GM19324 (cell line): ENCODE measurements at regions not wholly inside any gene's neighbourhood (a gene's known extent, or its start where the extent isn't known, plus 50 kb on each side); places are given as distances from the start of the nearest gene placed in this dataset.

Source experiments
- ATAC-seq: cut with Tn5 transposase; IDR thresholded peaks from one replicate; pipeline ENCODE4 v1.9.1; 2021; ENCODE audit warnings: mild to moderate bottlenecking, moderate library complexity; ENCODE audit not compliant: unreplicated experiment, low FRiP score

DNA sequence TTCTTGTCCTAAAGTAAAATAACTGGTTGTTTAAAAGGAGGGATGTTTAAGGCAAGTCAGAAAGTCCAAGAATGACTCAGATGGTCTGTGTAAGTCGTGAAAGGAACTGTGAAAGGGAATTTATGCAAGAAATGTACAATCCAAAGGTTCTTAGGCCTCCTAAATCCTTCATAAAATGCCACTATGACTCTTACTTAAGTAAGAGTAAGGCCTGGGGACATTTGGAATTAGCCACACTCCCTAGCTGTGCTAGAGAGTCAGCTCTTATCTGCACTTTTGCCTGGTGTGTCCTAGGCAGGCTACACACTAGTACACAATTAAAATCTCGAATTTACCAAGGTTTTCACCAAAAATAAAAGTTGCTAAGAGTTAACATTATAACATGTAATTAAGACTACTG lies 686.9 kb downstream of the UQCRFS1 start:
- ATAC-seq: no peak

DNA sequence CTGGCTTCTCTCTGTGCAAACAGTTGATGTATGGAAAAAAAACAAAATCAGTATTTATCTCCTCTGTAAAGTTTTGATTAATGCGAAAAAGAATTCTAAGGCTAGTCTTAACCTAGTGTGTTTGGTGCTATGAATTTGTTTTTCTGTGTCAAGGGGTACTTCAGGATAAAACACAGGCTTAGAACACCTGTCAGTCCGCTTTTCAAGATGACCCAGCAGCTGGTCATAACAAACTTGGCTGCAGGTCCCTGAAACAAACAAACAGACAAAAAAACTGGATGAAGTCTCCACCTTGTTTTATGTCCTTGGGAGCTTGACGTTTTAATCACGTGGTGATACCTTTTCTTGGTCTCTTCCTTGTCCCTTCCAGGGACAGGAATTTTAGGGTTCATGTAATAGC lies 689.3 kb downstream of the UQCRFS1 start:
- no peak for ATAC-seq

DNA sequence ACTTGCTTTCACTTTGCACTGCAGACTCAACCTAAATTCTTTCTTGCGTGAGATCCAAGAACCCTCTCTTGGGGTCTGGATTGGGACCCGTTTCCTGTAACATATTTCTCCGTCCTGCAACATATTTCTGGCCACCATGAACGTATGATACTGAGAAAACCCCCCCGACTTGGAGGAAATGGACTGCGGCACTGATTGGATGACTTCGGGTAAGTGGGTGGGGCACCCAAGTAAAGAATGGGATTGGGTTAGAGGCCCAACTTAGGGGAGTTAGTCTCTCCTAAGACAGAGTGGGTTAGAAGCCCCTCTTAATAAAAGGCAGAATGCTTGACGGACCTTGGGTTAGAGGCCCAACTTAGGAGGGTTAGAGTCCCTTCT lies 690.4 kb downstream of the UQCRFS1 start:
- no peak for ATAC-seq

DNA sequence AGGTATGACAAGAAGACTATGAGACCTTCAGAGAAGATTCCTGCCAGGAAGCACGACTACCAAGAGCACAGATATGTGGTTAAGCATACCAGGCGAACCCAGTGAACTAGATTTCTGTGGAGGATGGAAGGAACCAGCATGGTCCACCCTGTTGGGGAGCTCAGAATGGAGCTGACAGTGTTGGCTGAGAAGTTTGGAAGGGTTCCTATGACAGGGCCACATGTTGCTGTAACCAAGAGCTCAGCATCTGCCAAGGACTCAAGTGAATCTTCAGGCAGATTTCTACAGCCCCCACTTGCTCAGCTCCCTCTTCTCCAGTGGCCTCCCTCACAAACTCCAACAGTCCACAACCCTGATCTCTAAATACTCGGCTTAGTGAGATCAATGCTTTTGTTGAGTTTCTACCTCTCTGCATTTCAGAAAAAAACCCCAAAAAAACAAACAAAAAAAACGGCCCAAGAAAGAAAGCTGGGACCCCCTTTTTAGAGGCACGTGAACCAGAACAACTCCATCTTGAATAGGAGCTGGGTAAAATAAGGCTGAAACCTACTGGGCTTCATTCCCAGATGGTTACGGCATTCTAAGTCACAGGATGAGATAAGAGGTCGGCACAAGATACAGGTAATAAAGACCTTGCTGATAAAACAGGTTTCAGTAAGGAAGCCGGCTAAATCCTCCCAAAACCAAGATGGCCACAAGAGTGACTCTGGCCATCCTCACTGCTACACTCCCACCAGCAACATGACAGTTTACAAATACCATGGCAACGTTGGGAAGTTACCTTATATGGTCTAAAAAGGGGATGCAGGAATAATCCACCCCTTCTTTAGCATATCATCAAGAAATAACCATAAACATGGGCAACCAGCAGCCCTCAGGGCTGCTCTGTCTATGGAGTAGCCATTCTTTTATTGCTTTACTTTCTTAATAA lies 691.1 kb downstream of the UQCRFS1 start:
- ATAC-seq: no peak

DNA sequence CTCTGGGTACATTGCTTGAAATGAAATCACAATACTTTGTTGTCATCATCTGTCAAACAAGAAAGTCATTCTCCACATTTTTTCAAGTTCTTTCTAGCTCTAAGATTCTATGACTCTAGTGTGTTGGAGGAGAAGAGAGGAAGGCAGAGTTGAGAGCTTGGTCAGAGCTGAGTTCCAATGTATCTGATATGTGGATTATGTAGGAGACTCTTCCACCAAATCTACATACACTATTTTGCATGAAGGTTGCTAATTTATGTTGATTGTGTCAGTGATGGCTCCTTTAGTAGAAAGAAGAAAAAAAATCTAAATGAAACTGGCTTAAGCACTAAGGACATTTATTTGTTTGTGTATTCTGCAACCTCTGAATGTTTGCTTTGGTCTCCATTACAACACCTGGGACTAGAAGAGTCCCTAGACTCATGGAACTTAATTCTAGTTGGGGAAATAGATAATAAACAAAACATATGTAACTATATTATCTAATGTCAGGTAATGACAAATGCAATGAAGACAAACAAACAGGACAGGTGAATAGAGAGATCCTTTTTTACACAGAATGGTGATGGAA lies 691.9 kb downstream of the UQCRFS1 start:
- no peak for ATAC-seq

DNA sequence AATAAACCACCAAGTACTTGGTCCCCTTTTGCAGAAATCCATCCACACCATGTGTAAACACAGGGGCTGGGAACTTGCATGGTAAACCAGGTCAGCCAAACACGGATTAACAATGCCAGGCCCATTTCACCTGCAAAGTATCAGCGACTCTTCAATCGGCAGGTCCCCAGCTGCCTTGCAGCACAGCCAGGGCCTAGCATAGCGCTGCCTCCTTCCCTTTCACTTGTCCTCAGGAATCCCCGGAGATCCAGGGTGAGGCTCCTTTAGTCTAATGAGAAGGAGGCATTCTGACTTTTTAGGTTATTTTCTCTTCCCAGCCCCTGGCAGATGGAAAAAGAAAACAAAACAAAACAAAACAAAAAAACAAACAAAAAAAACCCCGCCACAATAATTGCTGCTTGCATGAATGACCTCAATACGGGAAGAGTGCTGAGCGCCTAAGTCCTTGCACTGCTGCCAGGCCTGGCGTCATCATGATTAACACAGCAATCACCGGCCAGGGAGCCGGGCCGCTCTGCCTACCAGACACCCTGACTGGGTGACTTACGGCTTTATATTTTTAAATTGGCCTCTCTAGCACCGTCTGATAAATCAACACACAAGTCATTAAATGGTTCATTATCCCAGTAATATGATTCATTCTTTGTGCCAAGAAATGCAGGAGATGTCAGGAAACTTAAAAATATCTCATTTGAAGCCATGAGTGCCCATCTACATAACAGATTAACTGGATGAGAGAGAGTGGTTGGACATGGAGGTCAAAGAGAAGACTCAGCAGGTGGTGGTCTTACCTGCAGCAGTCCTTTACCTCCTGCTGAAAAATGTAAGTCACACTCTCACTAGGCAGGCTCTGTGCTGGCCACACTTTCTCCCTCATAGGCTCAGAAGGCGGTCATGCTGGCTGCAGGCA lies 692.7 kb downstream of the UQCRFS1 start:
- ATAC-seq: no peak

DNA sequence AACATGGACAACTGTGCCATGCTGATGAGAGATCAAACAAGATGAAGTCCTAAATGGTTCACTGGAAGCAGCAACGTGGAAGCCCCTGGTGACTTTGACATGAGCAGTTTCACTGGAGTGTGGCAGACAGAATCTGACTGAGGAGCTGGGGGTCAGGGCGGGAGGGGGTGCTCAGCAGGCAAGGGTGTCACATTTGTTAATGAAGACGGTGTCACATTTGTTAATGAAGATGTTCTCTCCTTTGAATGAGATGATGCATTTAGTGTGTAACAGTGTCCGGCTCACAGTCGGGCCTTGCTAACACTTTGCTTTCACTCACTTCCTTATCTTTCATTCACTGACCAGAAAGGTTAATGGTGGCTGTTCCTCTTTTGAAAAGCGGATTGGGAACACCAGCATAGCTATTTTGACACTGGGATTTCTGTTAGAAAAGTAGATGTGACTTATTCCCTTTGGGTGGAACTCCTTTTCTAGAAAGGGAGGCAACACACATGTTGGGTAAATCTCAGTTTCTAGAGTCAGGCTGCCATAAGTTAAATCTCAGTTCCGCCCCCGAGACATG lies 693.7 kb downstream of the UQCRFS1 start:
- no peak for ATAC-seq

DNA sequence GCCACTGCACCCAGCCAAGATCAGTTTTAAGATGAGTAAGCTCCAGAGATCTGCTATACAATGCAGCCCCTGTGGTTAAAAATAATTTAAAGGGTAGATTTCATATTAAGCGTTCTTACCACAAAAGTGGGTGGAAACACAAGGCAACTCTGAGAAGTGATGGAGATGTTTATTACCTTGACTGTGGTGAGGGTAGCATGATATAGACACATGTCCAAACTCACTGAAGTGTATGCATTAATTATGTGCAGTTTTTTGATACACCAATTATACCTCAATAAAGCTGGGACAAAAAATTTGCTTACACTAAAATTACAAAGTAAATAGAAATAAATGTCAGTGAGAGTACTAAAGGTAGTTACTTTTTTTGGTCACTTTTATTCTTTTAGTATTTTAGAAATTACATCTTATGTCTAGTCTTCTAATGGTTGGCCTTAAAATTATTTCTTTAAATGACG lies 696.5 kb downstream of the UQCRFS1 start:
- ATAC-seq: no peak

DNA sequence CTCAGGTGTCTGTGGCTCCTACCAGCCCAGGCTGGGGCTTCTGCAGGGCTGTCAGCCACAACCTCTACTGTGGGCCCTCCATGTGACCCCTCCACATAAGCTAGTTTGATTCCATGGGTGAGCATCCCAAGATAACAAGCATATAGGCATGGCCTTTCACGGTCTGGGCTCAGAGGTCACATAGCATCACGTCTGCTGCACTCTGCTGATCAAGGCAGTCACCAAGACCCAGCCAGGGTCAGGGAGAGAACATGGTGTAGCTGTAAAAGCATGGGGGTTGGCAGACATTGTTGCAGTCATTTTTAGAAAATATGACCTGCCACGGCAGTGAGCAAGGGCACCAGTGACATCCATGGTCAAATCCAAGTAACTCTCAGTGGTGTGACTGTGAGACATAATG lies 698.8 kb downstream of the UQCRFS1 start:
- no peak for ATAC-seq

DNA sequence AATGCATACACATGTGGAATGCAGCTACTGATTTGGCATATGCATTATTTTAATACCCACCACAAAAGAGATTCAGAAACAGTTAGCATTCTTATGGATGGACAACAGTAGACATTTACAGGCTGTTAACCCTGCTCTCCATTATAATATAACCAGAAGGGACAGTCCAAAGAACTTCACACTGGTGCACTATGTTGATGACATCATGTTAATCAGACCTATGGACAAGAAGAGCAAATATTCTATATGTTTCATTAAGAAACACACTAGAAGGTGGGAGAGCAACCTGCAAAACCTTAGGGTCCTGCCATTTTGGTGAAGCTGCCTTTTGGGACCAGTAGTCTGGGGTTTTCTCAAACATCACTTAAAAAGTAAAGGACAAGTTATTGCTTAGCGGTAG lies 701.3 kb downstream of the UQCRFS1 start:
- no peak for ATAC-seq

DNA sequence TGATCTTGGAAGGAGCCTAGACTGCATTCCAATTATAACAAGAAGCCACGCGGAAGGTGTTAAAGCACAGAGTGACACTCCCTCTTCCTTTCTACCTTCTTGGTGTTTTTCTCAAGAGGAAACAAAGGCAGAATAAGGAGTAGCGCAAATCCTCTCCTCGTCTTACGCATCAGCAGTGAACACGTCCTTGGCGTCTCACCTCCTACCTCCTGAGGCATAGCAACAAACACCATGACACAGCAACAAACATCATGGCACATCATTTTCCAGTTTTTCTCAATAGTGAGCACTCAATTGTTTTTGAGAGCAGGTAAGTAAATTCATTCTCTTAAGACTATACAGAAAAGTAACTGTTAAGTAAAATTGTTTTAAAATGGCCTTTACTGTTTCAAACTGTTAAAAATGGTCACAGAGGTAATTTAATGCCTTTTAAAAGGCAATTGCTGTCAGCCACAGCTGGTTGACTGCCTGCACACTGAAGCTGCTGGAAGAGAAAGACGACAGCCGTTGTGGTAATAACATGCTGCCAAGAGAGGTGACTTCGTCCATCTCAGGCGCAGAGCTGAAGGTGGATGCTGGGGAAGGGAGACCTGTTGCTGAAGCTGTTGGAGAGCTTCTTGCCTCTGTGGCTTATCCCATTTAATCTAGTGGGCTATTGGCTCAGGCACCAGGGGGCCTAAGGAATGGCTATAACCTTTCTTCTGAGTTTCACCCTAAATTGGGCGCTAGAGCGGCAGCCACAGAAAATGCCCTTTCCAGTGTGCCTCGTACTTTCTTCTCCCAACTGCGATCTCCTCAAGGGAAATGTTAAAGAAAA lies 703.7 kb downstream of the UQCRFS1 start:
- ATAC-seq: no peak

DNA sequence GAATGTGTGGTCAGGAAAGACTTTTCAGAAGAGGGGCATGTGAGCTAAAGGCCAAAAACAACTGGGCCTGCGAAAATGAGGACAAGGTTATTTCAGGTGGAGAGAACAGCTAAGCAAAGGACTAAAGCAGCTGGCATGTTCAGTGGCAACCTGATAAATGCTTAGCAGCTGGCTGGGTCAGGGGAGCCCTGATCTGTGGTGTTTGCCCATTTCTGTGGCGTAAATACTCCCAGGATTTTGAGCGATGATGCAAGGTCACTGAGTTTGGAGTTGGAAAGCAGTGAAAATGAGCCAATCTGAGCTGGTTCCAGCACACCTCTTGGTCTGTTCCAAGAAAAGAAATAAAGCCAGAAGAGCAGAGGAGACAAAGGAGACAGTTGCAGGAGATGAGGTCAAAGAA lies 704.3 kb downstream of the UQCRFS1 start:
- no peak for ATAC-seq

DNA sequence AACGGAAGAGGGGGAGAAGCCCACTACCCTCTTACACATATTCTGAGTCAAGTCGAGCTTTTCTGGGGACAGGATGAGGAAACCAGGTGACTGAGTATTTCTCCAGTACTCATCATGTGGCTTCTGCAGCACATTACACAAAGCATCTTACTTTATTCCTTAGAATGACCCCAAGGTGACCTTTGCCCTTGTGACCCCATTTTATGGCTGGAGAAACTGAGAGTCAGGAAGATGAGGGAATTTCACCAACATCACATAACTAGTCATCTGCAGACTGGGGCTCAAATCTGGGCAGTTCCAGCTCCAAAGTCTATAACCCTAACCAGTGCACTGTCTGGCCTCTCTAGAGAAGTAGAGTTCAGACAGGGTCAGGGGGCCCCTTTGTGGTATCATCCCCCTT lies 707.0 kb downstream of the UQCRFS1 start:
- ATAC-seq: no peak

DNA sequence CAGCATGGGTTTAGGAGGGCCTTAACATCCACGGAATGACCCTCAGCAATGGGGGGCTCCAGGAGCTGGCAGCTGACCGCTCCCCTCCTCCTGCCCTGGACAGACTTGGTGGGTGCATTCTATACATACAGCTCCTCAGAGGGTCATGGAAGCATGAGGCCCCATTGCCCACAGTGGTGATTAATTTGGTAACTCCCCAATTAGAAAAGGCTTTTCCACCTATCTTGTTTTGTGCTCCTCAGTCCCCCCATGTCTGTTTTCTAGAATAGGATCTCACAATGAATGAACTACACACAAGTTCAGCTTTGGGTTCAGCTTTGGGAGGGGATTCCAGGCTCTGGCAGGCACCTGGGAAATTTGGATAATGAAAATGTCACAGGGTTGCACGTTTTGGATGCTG lies 707.8 kb downstream of the UQCRFS1 start:
- no peak for ATAC-seq

DNA sequence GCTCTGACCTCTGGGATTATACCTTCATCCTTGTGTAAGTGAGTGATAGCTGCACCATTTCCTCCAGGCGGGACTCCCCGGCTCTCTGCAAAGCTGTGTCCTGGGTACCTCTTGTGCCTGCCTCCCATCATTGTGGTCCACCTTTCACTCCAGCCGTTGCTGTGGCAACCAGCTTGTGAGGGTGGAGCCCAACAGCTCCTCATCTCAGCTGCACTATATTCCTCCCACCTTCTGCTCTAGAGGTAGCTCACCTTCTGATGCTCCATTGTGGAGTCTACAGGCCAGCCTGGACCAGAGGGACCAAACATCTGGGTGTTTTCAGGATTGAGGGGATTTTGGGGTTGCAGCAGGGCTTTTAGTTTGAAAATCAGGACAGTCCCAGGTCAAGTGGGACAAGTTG lies 708.2 kb downstream of the UQCRFS1 start:
- ATAC-seq: no peak

DNA sequence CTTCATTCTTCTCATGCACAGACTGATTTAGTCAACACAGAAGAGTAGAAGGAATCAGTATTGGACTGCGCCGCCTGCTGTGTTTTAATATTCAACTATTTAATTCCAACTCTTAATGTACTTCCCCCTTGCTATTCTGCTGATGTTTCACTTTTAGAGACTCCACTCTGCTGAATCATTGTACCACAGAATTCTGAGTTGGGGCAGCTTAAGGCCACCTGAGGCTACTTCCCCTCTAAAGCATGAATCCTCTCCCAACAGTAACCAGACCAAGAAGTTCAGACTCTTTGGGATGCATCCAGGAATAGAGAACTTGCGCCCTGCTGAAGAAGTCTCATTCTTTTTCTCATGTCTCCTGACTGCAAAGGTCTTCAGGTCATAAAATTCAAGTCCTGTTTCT lies 708.8 kb downstream of the UQCRFS1 start:
- ATAC-seq: no peak

DNA sequence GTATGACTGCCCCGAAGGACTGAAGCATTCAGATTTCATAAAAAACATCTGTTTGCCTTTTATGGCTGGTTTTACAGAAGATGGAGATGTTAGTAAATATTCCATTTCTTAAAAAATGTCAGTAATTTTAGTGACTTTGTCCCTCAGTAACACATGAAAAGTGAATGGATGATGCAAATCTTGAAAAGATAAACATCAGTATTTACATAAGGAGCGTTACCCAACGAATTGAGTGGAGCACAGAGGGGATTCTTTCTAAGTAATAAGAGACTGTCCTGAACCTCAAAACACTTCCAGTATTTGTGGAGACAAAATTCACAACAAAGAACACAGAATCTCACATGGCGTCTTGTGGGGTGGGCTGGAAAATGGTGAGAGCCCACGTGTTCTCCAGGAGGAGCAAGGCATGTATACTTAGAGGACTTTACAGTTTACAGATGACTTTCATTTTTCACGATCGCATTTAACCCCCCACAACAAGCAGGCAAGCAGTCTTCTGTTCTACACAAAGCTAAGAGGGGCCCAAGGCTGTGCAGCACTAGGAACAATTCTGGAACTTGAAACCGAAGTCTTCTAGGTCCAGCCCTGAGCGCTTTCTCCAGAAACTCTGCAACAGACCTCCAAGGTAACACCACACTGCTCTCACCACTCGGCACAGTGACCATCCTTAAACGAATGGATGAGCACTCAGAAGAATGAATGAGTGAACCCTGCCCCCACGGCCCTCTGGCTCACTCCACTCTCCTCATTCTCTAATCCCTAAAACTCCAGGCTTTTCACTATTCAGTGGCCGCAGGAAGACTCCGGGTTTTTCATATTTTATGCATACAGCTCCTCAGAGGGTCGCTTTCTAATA lies 709.8 kb downstream of the UQCRFS1 start:
- no peak for ATAC-seq

DNA sequence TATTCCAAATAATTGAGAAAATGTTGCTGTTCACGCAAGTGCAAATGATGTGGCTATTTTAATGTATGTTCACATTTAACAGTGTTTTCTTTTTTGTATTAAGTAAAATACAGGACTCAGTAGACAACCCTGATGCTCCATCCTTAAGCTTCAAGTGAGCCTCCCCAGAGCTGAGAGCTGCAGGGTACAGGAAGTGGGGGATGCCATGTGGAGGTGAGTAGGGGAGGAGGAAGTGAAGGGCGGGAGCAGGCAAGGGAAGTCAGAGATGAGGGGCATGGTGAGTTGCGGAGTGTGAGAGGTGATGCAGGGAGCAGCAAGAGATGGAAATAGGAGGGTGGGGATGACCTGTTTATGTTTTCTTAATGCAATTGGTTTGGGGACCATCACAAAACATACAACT lies 711.0 kb downstream of the UQCRFS1 start:
- no peak for ATAC-seq

DNA sequence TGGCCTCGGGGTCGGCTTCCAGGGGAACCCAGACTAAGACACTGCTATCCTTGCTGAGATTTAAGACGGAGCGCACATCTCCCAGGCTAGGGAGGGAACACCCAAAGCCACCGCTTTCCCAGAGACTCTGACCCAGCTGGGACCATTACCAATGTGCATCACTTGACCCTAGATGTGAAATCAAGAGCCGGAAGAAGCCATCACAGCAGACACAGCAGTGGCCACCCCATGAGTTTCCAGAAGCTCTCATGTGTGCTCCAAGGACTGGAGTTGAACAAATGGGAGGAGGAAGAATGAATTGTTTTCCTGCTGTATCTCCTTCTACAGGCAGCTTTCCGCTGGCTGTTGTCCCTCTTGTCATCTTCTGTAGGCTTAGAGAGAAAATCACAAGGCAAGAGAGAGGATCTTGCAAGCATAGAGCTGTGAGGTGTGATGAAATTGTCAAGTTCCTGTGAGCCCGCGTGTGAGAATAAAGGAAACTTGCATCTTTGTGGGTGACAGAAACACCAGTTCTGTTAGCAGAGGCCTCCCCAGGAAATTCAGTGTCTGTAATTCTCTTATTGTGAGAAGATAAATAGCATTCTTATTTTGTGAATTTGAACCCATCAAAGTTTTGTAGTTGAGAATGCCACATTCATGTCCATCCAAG lies 711.8 kb downstream of the UQCRFS1 start:
- no peak for ATAC-seq
